NCI-H2081 treated with DMSO at 0.1 percent for 48 hours (cell line): ENCODE measurements at regions not wholly inside any gene's neighbourhood (a gene's known extent, or its start where the extent isn't known, plus 50 kb on each side); places are given as distances from the start of the nearest gene placed in this dataset.

Experiments
- DNase-seq: peaks from one replicate; lab custom pipeline; 2025; lab: John Stamatoyannopoulos, UW

GRCh38 chr12:125878483-125878882 lies 813.2 kb downstream of the AACS start:
- no peak for DNase-seq

- no peak for DNase-seq
Measured at GRCh38 chr12:125882141-125882540, 816.9 kb downstream of the AACS start.

GRCh38 chr12:125888921-125889320 lies 823.7 kb downstream of the AACS start:
- no peak for DNase-seq

- DNase-seq, result no peak
Measured at GRCh38 chr12:125889742-125890141, 824.5 kb downstream of the AACS start.

DNA sequence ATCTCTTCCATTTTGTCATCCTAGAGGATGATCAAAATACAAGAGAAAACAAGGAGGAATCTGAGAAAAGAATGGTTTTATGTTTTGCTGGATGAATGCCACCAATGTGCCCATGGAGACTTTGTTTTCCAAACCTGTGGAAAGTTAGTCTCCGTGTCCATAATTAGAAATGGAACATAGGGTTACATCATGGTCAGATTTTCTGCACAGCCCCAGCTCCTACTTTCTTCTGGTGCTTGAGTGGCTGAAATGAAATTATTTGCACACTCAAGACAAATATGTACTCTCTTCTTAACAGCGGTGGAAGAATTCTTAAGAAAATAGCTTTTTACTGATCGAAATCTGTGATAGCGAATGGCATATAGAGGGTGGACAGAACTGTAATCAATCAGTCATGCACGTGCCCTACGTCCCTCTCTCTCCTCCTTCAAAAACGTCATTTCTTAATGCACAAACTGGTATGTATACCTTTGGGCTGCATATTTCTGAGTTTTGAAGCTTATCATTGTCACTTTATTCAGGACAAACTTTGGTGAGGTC lies 825.2 kb downstream of the AACS start:
- DNase-seq, result no peak

DNA sequence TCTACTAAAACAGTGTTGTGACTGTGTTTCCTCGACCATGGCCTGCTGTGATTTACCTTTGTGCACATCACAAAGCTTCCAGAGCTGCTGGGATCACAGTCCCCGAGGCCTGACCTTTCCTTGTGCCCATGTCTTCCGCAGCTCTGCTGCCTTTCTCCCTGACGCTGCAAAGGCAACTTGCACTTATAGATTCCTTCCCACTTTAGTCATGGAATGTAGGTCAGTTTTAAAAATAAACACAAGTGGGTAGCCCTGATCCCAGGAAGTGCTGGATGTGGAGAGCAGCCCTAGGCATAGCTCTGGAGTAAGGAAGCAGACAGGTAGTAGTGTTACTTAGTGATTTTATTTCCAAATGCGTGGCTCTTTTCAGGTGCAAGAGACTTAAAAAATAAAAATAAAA lies 825.7 kb downstream of the AACS start:
- DNase-seq, result no peak

DNA sequence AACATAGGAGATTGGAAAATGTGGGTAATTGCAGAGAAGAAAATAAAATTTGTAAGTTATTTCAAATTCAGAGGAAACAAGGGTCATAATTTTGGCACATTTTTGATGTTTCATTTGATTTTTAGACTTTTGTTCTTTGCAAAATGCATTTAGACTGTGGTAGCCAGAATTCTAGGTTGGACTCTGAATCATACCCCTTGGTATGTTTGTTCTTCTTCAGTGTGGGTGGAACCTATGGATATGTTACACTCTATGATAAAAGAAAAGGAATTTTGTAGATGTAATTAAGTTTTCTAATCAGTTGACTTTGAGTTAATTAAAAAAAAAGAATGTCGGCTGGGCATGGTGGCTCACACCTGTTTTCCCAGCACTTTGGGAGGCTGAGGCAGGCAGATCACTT lies 827.0 kb downstream of the AACS start:
- DNase-seq, result no peak

DNA sequence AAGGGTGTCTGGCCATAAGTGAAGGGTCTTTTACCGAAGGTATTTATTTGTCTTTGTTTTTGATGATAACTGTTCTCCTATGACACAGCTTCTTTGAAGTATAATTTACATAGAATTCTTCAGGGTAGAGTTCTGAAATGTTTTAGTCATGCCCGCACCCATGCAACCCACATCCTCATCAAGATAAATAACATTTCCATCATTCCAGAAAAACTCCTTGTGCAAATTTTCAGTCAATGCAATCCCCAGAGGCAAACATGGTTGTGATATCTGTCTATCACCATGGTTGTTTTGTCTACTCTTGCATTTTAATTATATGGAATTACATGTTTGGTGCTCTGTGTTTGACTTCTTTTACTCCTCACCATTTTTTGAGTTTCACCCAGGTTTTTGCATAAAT lies 837.8 kb downstream of the AACS start:
- DNase-seq, result no peak

DNA sequence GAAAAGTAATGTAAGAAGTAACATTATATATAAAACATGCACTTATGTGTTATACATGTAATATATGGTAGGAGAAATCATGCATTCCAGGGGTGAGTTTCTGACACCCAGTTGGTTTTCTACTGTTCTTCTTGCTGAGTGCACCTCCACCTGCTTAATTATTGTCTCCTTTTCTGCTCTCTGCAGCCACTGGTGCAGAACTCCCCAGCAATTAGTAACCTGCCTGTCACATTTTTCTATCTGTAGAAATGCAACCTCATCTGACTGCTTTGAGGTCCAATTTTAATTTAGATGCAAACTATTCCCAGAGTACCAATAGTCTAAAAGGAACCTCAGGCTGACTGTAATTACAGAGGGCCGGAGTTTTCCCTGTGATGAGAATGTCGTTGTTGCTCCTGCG lies 842.1 kb downstream of the AACS start:
- DNase-seq, result no peak

- no peak for DNase-seq
Measured at GRCh38 chr12:125919856-125920470, 854.7 kb downstream of the AACS start.

DNA sequence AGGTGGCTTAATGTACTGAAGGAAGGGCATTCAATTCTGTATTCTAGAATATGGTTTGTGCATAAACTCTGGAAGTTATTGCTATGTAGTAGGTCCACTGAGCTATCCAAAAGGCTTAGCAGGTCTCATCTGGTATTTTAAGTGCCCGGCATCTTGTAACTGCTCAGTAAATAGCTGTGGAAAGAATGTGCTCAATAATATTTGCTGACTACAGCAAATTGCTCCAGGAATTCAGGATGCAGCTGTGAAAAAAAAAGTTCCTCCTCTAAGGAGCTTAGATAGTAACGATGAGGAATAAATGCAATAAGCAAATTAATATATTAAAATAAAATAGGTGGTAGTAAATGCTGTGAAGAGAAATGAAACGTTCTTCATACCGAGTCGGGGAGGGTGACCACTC lies 857.1 kb downstream of the AACS start:
- DNase-seq, result no peak

- DNase-seq, result no peak
Measured at GRCh38 chr12:125936502-125936901, 871.3 kb downstream of the AACS start.

GRCh38 chr12:125944446-125944845 lies 879.2 kb downstream of the AACS start:
- DNase-seq, result no peak

DNA sequence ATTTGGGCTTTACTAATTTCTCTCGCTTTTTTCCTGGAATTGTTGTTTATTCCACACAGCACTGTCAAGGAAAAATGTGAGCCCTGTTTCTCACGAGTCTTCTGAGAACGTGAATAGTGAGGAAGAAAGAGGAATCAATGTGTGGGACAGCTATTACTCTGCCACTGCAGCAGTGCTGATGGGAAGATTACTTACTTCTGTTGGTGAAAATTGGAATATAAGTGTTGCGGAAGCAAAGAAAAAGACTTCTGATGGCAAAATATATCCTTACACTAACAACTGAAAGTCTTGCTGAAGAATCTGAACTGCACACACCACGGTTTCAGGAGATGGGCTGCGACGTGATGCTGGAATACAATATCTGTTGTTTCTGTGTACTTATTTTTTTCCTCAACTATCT lies 884.2 kb downstream of the AACS start:
- no peak for DNase-seq

DNA sequence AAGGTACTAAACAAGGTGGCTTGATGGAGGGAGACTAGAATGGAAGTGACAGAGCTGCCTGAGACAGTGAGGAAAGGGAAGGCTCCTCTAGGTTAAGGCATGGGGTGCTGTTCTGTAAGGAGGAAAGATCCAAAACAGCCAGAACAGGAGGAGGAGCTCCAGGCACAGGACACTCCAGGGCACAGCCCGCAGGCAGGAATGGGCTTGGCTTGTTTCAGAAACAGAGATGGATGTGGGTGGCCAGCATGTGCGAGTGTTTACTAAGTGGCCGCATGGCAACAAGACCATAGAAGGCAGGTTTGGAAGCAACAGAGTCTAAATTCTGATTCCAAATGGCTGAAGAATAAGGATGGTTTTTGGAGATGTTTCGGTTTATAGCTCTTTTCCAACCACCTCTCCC lies 889.1 kb downstream of the AACS start:
- no peak for DNase-seq

GRCh38 chr12:125956186-125956585 lies 891.0 kb downstream of the AACS start:
- no peak for DNase-seq

DNA sequence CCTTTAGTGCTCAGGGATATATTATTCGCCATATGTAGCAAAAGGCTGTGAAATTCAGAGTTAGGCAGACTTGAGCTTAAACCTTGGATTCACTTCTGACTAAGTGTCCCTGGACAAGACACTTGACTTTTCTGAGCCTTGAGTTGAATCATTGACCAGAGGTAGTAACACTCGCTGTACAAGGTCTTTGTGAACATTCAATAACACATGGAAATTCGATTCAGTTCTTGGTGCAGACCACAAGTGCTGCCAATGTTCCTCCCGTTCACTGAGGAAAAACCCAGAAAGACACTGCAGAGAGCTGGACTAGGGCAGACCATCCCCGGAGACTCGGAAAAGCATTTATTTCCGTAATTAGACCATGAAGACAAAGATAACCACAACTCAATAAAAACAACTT lies 901.4 kb downstream of the AACS start:
- no peak for DNase-seq

GRCh38 chr12:125968413-125968812 lies 903.2 kb downstream of the AACS start:
- no peak for DNase-seq

DNA sequence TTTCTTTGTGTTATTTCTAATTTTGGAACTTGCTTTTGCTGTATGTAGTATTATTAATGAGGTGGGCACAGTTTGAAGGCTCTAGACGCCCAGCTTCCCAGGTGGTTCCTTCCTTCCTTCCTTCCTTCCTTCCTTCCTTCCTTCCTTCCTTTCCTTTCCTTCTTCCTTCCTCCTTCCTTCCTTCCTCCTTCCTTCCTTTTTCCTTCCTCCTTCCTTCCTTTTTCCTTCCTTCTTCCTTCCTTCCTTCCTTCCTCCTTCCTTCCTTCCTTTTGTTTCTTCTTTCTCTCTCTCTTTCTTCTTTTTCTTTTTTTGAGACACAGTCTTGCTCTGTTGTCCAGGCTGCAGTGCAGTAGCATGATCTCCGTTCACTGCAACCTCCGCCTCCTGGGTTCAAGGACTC lies 906.7 kb downstream of the AACS start:
- no peak for DNase-seq

DNA sequence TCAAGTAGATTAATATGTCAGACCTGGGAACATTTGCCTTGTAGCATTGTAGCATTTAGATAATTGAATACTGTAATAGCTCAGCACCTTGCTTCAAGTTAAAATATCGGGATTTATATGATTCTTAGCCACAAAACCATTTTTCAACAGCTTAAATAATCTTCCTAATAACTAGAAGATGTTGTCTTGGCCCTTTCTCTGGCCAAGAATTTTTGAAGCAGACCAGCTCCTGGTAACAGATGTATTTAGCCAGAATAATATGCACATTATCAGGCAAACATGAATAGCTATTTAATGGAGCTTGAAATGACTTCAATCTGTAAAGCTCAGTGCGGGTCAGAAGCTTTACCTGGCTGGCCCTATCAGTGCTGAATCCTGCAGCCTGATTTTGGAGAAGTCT lies 913.1 kb downstream of the AACS start:
- DNase-seq, result no peak

GRCh38 chr12:125981610-125982253 lies 916.5 kb downstream of the AACS start:
- DNase-seq, result no peak

DNA sequence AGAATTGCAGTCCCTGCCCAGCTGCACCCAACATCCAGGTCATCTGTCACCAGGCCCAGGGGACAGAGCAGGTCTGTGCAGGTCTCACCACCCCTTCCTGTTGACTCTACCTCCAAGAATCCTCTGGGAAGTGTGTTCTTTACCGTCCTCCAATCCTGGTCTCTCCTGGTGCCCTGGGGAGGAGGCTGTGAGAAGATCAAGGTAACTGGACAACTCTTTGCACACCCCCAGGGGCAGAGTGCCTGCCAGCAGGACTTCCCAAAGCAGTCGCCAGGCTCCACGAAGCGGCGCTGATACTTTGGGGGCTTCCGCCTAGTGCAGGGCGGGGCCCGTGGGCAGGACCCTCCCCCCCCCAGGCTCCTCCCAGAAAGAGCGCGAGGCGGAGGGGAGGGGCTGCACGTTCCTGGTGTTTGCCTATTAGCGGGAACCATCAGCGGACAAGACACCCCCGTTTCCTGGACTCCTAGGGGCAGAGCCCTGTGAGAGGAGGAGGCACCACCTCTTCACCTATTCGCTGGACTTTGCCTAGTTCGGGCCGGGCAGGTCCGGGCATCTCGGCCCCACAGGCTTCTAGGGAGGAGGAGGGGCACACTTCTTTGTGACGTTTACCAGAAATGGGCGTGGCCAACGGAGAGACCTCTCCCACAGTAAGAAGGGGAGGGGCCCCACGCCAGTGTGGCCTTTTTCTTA lies 918.0 kb downstream of the AACS start:
- DNase-seq, result no peak

GRCh38 chr12:125983784-125984500 lies 918.7 kb downstream of the AACS start:
- DNase-seq, result no peak
